ENCODE measurements at regions not wholly inside any gene's neighbourhood (a gene's known extent, or its start where the extent isn't known, plus 50 kb on each side); places are given as distances from the start of the nearest gene placed in this dataset.

- intact Hi-C loops (cut with micrococcal nuclease) = no loop called here
These were observed 52.1 kb upstream of the KCNE2 start for GRCh38 chr21:34311561-34312330.

- intact Hi-C loops (cut with micrococcal nuclease) = no loop called here
These were observed 50.7 kb upstream of the KCNE2 start for GRCh38 chr21:34313116-34313515.
